ENCODE measurements at regions not wholly inside any gene's neighbourhood (a gene's known extent, or its start where the extent isn't known, plus 50 kb on each side); places are given as distances from the start of the nearest gene placed in this dataset.

GRCh38 chr1:147046189-147046862, 108.2 kb downstream of the NBPF12 start:
- H3K27me3 ChIP-seq (ENCODE audit: control insufficient read depth in 2 of 2, insufficient read depth in 2 of 2, low read length in 2 of 2) = peaks cover 0 to 12% of the 10 kb centered on the region in 2 experiments; a peak in 3 of 5 replicates
- POLR2A ChIA-PET = no interaction called here
- no peak for DNase-seq (ENCODE audit: extremely low read depth in 1 of 4, low spot score in 3 of 4)
- H3K4me2 ChIP-seq (ENCODE audit: insufficient read depth, low read length) = no peak overlapping the region
- H3K9ac ChIP-seq (ENCODE audit: insufficient read depth in 1 of 2, low read depth in 2 of 2, low read length in 2 of 2) = no peak overlapping the region
- H3K79me2 ChIP-seq (ENCODE audit: control insufficient read depth, insufficient read depth, low read length) = no peaks in the 10 kb centered on the region
- no peaks in the 10 kb centered on the region for H3K4me1 ChIP-seq (replicated peaks in 1 of 2; ENCODE audit: control insufficient read depth in 2 of 2, insufficient read depth in 2 of 2, low read length in 2 of 2)
- no peak overlapping the region for H3K27ac ChIP-seq (ENCODE audit: extremely low read depth, low read depth, low read length)
- CTCF ChIA-PET (ENCODE audit: low intra/inter-chr PET ratio) = no interaction called here
- H2AFZ ChIP-seq (ENCODE audit: low read depth, low read length) = no peak overlapping the region
- intact Hi-C loops (cut with micrococcal nuclease) (no loop called here), in situ Hi-C loops (cut with MboI) (no loop called here)
- WGBS (ENCODE audit: insufficient coverage, low coverage, missing lambda C conversion rate) = 0% methylated on average over 1 of the region's 1 CpG
- H4K20me1 ChIP-seq (replicated peaks; ENCODE audit: control insufficient read depth, insufficient read depth, low read length) = no peaks in the 10 kb centered on the region
- no peak for ATAC-seq
- peak; percentile 67 for FAIRE-seq
- H3K4me3 ChIP-seq = no peak overlapping the region
- H3K9me3 ChIP-seq (replicated peaks; ENCODE audit: control insufficient read depth, insufficient read depth, low read depth, low read length) = no peaks in the 10 kb centered on the region
- H3K36me3 ChIP-seq (ENCODE audit: control insufficient read depth, insufficient read depth, low read length) = no peaks in the 10 kb centered on the region
- H3K9me1 ChIP-seq (ENCODE audit: control insufficient read depth, insufficient read depth, low read length) = no peaks in the 10 kb centered on the region
- no TSS peak for BruUV-seq (replicated peaks)
- TF ChIP-seq NCOA2 (IDR thresholded peaks at IDR 0.05; ENCODE audit: partially characterized antibody in 2 of 2) = no peak
- TF ChIP-seq FOXA1 (IDR thresholded peaks at IDR 0.05; ENCODE audit: borderline replicate concordance) = no peak
- TF ChIP-seq ZNF318 (IDR thresholded peaks at IDR 0.05; ENCODE audit: borderline replicate concordance in 1 of 2, low read depth in 1 of 2) = no peak
- TF ChIP-seq, protein P1, sequence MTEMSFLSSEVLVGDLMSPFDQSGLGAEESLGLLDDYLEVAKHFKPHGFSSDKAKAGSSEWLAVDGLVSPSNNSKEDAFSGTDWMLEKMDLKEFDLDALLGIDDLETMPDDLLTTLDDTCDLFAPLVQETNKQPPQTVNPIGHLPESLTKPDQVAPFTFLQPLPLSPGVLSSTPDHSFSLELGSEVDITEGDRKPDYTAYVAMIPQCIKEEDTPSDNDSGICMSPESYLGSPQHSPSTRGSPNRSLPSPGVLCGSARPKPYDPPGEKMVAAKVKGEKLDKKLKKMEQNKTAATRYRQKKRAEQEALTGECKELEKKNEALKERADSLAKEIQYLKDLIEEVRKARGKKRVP (CRISPR knock-in tag; IDR thresholded peaks at IDR 0.05) = no peak
- TF ChIP-seq, protein P2, sequence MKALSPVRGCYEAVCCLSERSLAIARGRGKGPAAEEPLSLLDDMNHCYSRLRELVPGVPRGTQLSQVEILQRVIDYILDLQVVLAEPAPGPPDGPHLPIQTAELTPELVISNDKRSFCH (CRISPR knock-in tag; IDR thresholded peaks at IDR 0.05) = no peak
- TF ChIP-seq, protein P2 (tag; IDR thresholded peaks at IDR 0.05) = no peak
- TF ChIP-seq GATA2 (CRISPR knock-in tag; IDR thresholded peaks at IDR 0.05) = no peak
- no peak for TF ChIP-seq SREBF2 (CRISPR knock-in tag; IDR thresholded peaks at IDR 0.05)

Data from K562 (cell line).